T-helper 17 cell (primary cell): ENCODE measurements at regions not wholly inside any gene's neighbourhood (a gene's known extent, or its start where the extent isn't known, plus 50 kb on each side); places are given as distances from the start of the nearest gene placed in this dataset.
A peak's percentile ranks its signal among the peaks of the same experiment; 100 is the strongest.
"Not testable (repeated sequence)": the region's sequence is repeated elsewhere in the genome, so short reads cannot be mapped to it uniquely, and the experiment has no call there.

Source experiments
- ATAC-seq: fragments of 150-1000 bp; cut with Tn5 transposase; 2 replicates; pipeline ENCODE4 v1.10.0; 2021; ENCODE audit warnings: mild to moderate bottlenecking, moderate library complexity
- DNase-seq, 3 donors: peaks; one replicate each; pipeline versions ENCODE4 v3.0.0 to v3.0.0-alpha.2; 2020 to 2021
- H3K9me3 ChIP-seq: one replicate; pipeline ENCODE4 v1.7.0; 2013; ENCODE audit warnings: low read length, mild to moderate bottlenecking; ENCODE audit not compliant: control insufficient read depth, poor library complexity, severe bottlenecking
- H3K27ac Mint-ChIP-seq: one replicate; pipeline ENCODE4 v1.8.0; 2022; ENCODE audit warnings: mild to moderate bottlenecking, moderate library complexity, mixed read lengths
- H3K27me3 Mint-ChIP-seq: one replicate; pipeline ENCODE4 v1.8.0; 2022; ENCODE audit warnings: mixed read lengths
- H3K36me3 Mint-ChIP-seq: one replicate; pipeline ENCODE4 v1.8.0; 2022; ENCODE audit warnings: low read depth, mixed read lengths
- H3K4me1 Mint-ChIP-seq: one replicate; pipeline ENCODE4 v1.8.0; 2022; ENCODE audit warnings: mild to moderate bottlenecking, mixed read lengths
- H3K4me3 Mint-ChIP-seq: one replicate; pipeline ENCODE4 v1.8.0; 2022; ENCODE audit warnings: mild to moderate bottlenecking, moderate library complexity, mixed read lengths

GRCh38 chr2:111465521-111465920 is 344.8 kb downstream of the BCL2L11 start:
- DNase-seq, H3K4me3 Mint-ChIP-seq, H3K9me3 ChIP-seq, H3K27me3 Mint-ChIP-seq, ATAC-seq, H3K27ac Mint-ChIP-seq, H3K36me3 Mint-ChIP-seq, H3K4me1 Mint-ChIP-seq: not testable (repeated sequence)

- H3K36me3 Mint-ChIP-seq = not testable (repeated sequence)
- ATAC-seq = peak; percentile 32
Observed at GRCh38 chr2:111466744-111467143, 346.0 kb downstream of the BCL2L11 start.

GRCh38 chr2:111470924-111471323 is 350.2 kb downstream of the BCL2L11 start:
- DNase-seq, H3K27ac Mint-ChIP-seq, H3K36me3 Mint-ChIP-seq, ATAC-seq, H3K9me3 ChIP-seq, H3K4me1 Mint-ChIP-seq, H3K4me3 Mint-ChIP-seq, H3K27me3 Mint-ChIP-seq: not testable (repeated sequence)

More at GRCh38 chr2:111466744-111467143, 346.0 kb downstream of the BCL2L11 start:
- not testable (repeated sequence) for H3K27ac Mint-ChIP-seq, H3K9me3 ChIP-seq, H3K27me3 Mint-ChIP-seq, H3K4me1 Mint-ChIP-seq, DNase-seq, H3K4me3 Mint-ChIP-seq

- not testable (repeated sequence) for ATAC-seq, H3K4me1 Mint-ChIP-seq, H3K36me3 Mint-ChIP-seq, H3K27me3 Mint-ChIP-seq, H3K27ac Mint-ChIP-seq, H3K9me3 ChIP-seq, DNase-seq, H3K4me3 Mint-ChIP-seq
Observed at GRCh38 chr2:111471791-111472530, 351.2 kb downstream of the BCL2L11 start.

GRCh38 chr2:111472844-111473403 is 352.2 kb downstream of the BCL2L11 start:
- not testable (repeated sequence) for H3K9me3 ChIP-seq, H3K27me3 Mint-ChIP-seq, H3K36me3 Mint-ChIP-seq, DNase-seq, H3K4me1 Mint-ChIP-seq
- peak; percentile 49 for ATAC-seq
- Mint-ChIP-seq H3K27ac (peak overlapping the region; percentile 77), H3K4me3 (peak overlapping the region; percentile 50)

GRCh38 chr2:111473522-111473921 is 352.8 kb downstream of the BCL2L11 start:
- H3K4me3 Mint-ChIP-seq, H3K4me1 Mint-ChIP-seq, DNase-seq, H3K36me3 Mint-ChIP-seq, H3K9me3 ChIP-seq, H3K27me3 Mint-ChIP-seq: not testable (repeated sequence)
- peak overlapping the region; percentile 77 for H3K27ac Mint-ChIP-seq
- peak; percentile 67 for ATAC-seq

GRCh38 chr2:111474198-111474705 is 353.5 kb downstream of the BCL2L11 start:
- not testable (repeated sequence) for DNase-seq, H3K36me3 Mint-ChIP-seq, ATAC-seq, H3K27me3 Mint-ChIP-seq, H3K27ac Mint-ChIP-seq, H3K9me3 ChIP-seq, H3K4me1 Mint-ChIP-seq, H3K4me3 Mint-ChIP-seq

GRCh38 chr2:111478335-111478734 is 357.6 kb downstream of the BCL2L11 start:
- H3K27ac Mint-ChIP-seq = peak overlapping the region; percentile 56
- H3K9me3 ChIP-seq, H3K27me3 Mint-ChIP-seq, H3K4me1 Mint-ChIP-seq, H3K4me3 Mint-ChIP-seq, H3K36me3 Mint-ChIP-seq, DNase-seq, ATAC-seq: not testable (repeated sequence)

GRCh38 chr2:111478871-111479318 is 358.2 kb downstream of the BCL2L11 start:
- DNase-seq, H3K27me3 Mint-ChIP-seq, H3K9me3 ChIP-seq, H3K36me3 Mint-ChIP-seq, H3K4me1 Mint-ChIP-seq: not testable (repeated sequence)
- ATAC-seq = peak; percentile 35
- Mint-ChIP-seq H3K27ac (peak overlapping the region; percentile 56), H3K4me3 (peak overlapping the region; percentile 1)

GRCh38 chr2:111480016-111480625 is 359.4 kb downstream of the BCL2L11 start:
- not testable (repeated sequence) for ATAC-seq, H3K36me3 Mint-ChIP-seq, H3K4me1 Mint-ChIP-seq, H3K9me3 ChIP-seq, DNase-seq, H3K27me3 Mint-ChIP-seq, H3K27ac Mint-ChIP-seq
- H3K4me3 Mint-ChIP-seq = peak overlapping the region; percentile 39

- H3K27ac Mint-ChIP-seq, DNase-seq, H3K36me3 Mint-ChIP-seq, H3K9me3 ChIP-seq, H3K27me3 Mint-ChIP-seq, H3K4me1 Mint-ChIP-seq, ATAC-seq: not testable (repeated sequence)
- H3K4me3 Mint-ChIP-seq = peak overlapping the region; percentile 39
Observed at GRCh38 chr2:111480633-111481032, 359.9 kb downstream of the BCL2L11 start.

- not testable (repeated sequence) for ATAC-seq, DNase-seq, H3K4me1 Mint-ChIP-seq, H3K27me3 Mint-ChIP-seq, H3K4me3 Mint-ChIP-seq, H3K36me3 Mint-ChIP-seq, H3K9me3 ChIP-seq
- H3K27ac Mint-ChIP-seq = peak overlapping the region; percentile 65
Observed at GRCh38 chr2:111481219-111481618, 360.5 kb downstream of the BCL2L11 start.

GRCh38 chr2:111482987-111483679 is 362.4 kb downstream of the BCL2L11 start:
- ATAC-seq = peak; percentile 99
- H3K36me3 Mint-ChIP-seq, H3K9me3 ChIP-seq, H3K27me3 Mint-ChIP-seq, H3K4me1 Mint-ChIP-seq, H3K27ac Mint-ChIP-seq, H3K4me3 Mint-ChIP-seq, DNase-seq: not testable (repeated sequence)
